ENCODE measurements at regions not wholly inside any gene's neighbourhood (a gene's known extent, or its start where the extent isn't known, plus 50 kb on each side); places are given as distances from the start of the nearest gene placed in this dataset.

- TF ChIP-seq RAD21 (IDR thresholded peaks at IDR 0.05; ENCODE audit: low read length) (no peak), RCOR1 (IDR thresholded peaks at IDR 0.05; ENCODE audit: insufficient replicate concordance, low read length) (no peak), SMC3 (IDR thresholded peaks at IDR 0.05; ENCODE audit: low read depth, low read length) (no peak), FOS (IDR thresholded peaks at IDR 0.05; ENCODE audit: low read depth, low read length) (no peak), POLR2A (IDR thresholded peaks at IDR 0.05; ENCODE audit: low read depth, low read length) (no peak), MXI1 (IDR thresholded peaks at IDR 0.05; ENCODE audit: borderline replicate concordance, low read depth, low read length) (no peak), CHD1 (IDR thresholded peaks at IDR 0.05; ENCODE audit: low read depth, low read length) (no peak), CEBPB (IDR thresholded peaks at IDR 0.05; ENCODE audit: low read depth, low read length) (no peak), MAFK (IDR thresholded peaks at IDR 0.05; ENCODE audit: low read depth, low read length) (no peak), RFX5 (IDR thresholded peaks at IDR 0.05; ENCODE audit: low read depth, low read length) (no peak), MAZ (IDR thresholded peaks at IDR 0.05; ENCODE audit: borderline replicate concordance, low read depth, low read length) (no peak)
- TF ChIP-seq, protein P1, sequence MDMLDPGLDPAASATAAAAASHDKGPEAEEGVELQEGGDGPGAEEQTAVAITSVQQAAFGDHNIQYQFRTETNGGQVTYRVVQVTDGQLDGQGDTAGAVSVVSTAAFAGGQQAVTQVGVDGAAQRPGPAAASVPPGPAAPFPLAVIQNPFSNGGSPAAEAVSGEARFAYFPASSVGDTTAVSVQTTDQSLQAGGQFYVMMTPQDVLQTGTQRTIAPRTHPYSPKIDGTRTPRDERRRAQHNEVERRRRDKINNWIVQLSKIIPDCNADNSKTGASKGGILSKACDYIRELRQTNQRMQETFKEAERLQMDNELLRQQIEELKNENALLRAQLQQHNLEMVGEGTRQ (IDR thresholded peaks at IDR 0.05; ENCODE audit: low read depth, low read length) = no peak
- TF ChIP-seq, protein P2, sequence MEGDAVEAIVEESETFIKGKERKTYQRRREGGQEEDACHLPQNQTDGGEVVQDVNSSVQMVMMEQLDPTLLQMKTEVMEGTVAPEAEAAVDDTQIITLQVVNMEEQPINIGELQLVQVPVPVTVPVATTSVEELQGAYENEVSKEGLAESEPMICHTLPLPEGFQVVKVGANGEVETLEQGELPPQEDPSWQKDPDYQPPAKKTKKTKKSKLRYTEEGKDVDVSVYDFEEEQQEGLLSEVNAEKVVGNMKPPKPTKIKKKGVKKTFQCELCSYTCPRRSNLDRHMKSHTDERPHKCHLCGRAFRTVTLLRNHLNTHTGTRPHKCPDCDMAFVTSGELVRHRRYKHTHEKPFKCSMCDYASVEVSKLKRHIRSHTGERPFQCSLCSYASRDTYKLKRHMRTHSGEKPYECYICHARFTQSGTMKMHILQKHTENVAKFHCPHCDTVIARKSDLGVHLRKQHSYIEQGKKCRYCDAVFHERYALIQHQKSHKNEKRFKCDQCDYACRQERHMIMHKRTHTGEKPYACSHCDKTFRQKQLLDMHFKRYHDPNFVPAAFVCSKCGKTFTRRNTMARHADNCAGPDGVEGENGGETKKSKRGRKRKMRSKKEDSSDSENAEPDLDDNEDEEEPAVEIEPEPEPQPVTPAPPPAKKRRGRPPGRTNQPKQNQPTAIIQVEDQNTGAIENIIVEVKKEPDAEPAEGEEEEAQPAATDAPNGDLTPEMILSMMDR (conservative IDR thresholded peaks at IDR 0.05; ENCODE audit: low read depth, low read length) = no peak
- TF ChIP-seq, protein P3, sequence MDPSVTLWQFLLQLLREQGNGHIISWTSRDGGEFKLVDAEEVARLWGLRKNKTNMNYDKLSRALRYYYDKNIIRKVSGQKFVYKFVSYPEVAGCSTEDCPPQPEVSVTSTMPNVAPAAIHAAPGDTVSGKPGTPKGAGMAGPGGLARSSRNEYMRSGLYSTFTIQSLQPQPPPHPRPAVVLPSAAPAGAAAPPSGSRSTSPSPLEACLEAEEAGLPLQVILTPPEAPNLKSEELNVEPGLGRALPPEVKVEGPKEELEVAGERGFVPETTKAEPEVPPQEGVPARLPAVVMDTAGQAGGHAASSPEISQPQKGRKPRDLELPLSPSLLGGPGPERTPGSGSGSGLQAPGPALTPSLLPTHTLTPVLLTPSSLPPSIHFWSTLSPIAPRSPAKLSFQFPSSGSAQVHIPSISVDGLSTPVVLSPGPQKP (IDR thresholded peaks at IDR 0.05; ENCODE audit: borderline replicate concordance, low read depth, low read length) = no peak
These were observed 326.9 kb downstream of the PDHA2 start for GRCh38 chr4:96166806-96167205.
